Osteoblast (primary cell): ENCODE measurements at regions not wholly inside any gene's neighbourhood (a gene's known extent, or its start where the extent isn't known, plus 50 kb on each side); places are given as distances from the start of the nearest gene placed in this dataset.

Source experiments
- DNase-seq: peaks from one replicate; pipeline ENCODE4 v3.0.0; 2011; ENCODE audit warnings: low spot score, mixed read lengths; ENCODE audit not compliant: insufficient read length; ENCODE audit errors: missing footprints
- H2AFZ ChIP-seq: 2 replicates; pipeline ENCODE4 v1.6.0; 2011; ENCODE audit warnings: mild to moderate bottlenecking, low read length
- H3K27ac ChIP-seq: 2 replicates; pipeline ENCODE4 v1.5.1; 2011; ENCODE audit warnings: mild to moderate bottlenecking, low read depth, low read length, moderate library complexity
- H3K27me3 ChIP-seq: 2 replicates; pipeline ENCODE4 v1.6.0; 2012; ENCODE audit warnings: mild to moderate bottlenecking, control low read depth, inconsistent platforms, low read length, moderate library complexity; ENCODE audit not compliant: insufficient read depth
- H3K36me3 ChIP-seq: 2 replicates; pipeline ENCODE4 v1.5.1; 2011; ENCODE audit warnings: mild to moderate bottlenecking, low read length, control low read depth, moderate library complexity; ENCODE audit not compliant: insufficient read depth
- H3K4me1 ChIP-seq: 2 replicates; pipeline ENCODE4 v1.5.1; 2011; ENCODE audit warnings: mild to moderate bottlenecking, low read length, control low read depth, moderate library complexity; ENCODE audit not compliant: insufficient read depth
- H3K4me2 ChIP-seq: 2 replicates; pipeline ENCODE4 v1.6.0; 2011; ENCODE audit warnings: mild to moderate bottlenecking, low read length; ENCODE audit not compliant: insufficient read depth
- H3K4me3 ChIP-seq: fragments of 200-600 bp; sonication (generic); 3 replicates; pipeline ENCODE4 v1.5.1; 2012; ENCODE audit warnings: mild to moderate bottlenecking, low read length, inconsistent platforms; ENCODE audit not compliant: insufficient read depth
- H3K79me2 ChIP-seq: 2 replicates; pipeline ENCODE4 v1.6.0; 2012; ENCODE audit warnings: mild to moderate bottlenecking, low read length, control low read depth, inconsistent platforms; ENCODE audit not compliant: insufficient read depth
- H3K9me3 ChIP-seq: 2 replicates; pipeline ENCODE4 v1.5.1; 2011; ENCODE audit warnings: low read depth, low read length, control low read depth
- H4K20me1 ChIP-seq: 2 replicates; pipeline ENCODE4 v1.6.0; 2012; ENCODE audit warnings: mild to moderate bottlenecking, low read length, control low read depth; ENCODE audit not compliant: insufficient read depth
- TF ChIP-seq, protein P1 (sequence below): IDR thresholded peaks from 2 replicates; pipeline ENCODE4 v1.5.1; 2011; ENCODE audit warnings: mild to moderate bottlenecking, low read depth, low read length, moderate library complexity; ENCODE audit errors: extremely low read depth

DNA sequence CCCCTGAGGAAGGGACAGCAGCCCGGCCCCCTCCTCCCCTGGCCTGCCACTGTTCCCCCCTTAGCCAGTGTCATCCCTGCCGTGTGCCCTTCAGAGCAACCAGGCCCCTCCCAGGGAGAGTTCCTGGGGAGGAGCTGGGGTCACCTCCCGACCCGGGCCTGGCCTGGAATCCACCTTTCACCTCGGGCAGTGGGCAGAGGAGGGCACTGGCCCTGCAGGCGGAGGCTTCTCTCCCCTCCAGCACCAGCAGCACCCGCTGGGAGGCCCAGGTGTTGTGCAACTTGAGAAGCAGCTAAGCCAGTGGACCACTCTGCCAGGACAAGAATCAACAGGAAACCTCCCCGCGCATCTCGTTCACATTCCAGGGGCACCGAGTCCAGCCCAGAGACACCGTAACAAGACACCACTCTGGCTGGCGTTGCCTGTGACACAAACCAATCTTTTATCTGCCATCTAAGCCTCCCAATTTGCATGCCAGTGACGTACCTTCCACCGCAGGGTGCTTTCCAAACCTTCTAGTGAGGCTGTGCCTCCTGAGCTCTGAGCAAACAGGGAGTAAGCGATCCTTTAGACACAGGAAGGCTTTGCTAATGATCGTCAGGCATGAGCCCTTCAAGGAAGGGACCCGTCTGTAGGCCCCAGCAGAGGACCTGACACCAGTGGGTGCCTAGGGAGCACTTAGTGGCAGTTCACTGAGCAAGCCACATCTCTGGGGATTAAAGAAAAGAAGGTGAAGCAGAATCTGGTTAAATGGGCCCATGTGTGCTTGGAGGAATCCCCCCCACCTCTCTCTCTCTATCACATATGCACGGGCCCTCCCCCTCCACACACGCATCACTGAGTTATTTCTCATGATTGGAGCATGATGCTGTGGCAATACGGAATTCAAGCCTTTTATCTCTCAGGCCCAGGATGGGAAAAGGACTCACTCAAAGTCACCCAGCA, 98.9 kb upstream of the TLE3 start:
- H3K9me3 ChIP-seq: peaks cover 4% of the 10 kb centered on the region
- H4K20me1 ChIP-seq: no peaks in the 10 kb centered on the region
- peak overlapping the region; percentile 67 for H3K27ac ChIP-seq
- H2AFZ ChIP-seq: no peak overlapping the region
- H3K4me3 ChIP-seq: no peak overlapping the region
- peaks cover 27% of the 10 kb centered on the region for H3K27me3 ChIP-seq
- peaks cover 16% of the 10 kb centered on the region for H3K4me1 ChIP-seq
- no peaks in the 10 kb centered on the region for H3K36me3 ChIP-seq
- DNase-seq: peak; percentile 41
- H3K79me2 ChIP-seq: no peaks in the 10 kb centered on the region
- TF ChIP-seq, protein P1, sequence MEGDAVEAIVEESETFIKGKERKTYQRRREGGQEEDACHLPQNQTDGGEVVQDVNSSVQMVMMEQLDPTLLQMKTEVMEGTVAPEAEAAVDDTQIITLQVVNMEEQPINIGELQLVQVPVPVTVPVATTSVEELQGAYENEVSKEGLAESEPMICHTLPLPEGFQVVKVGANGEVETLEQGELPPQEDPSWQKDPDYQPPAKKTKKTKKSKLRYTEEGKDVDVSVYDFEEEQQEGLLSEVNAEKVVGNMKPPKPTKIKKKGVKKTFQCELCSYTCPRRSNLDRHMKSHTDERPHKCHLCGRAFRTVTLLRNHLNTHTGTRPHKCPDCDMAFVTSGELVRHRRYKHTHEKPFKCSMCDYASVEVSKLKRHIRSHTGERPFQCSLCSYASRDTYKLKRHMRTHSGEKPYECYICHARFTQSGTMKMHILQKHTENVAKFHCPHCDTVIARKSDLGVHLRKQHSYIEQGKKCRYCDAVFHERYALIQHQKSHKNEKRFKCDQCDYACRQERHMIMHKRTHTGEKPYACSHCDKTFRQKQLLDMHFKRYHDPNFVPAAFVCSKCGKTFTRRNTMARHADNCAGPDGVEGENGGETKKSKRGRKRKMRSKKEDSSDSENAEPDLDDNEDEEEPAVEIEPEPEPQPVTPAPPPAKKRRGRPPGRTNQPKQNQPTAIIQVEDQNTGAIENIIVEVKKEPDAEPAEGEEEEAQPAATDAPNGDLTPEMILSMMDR: no peak
- no peak overlapping the region for H3K4me2 ChIP-seq

DNA sequence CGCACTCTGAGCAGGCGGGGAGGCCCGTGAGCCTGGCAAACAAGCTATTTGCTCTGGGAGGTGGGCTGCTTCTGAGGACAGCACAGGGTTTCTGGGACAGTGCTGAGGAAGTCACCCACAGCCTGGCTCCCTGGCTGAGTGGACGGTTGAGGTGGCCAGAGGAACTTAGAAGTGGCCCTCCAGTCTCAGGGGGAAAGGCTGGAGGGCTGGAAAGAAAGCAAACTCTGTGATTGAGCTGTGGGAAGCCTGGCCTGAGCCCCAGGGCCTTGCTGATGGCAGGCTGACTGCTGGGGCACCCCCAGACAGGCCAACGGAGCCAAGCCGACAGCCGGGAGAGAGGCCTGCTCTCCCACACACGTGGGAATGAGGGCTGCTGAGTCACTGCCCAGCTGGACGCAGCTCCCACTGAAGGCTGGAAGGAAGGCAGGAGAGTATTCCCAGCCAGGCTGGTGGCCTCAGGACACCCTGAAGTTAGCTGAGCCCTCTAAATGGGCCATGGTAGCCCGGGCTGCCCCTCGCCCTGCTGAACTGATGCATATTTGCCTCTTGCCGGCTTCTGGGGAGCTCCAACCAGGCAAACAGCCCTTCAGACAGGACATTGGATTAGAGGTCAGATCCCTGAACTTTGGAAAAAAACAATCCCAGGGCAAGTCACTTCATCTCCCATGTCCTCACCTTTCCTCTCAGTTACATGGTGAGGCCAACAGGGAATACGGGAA, 98.0 kb upstream of the TLE3 start:
- Histone ChIP-seq H3K79me2 (no peaks in the 10 kb centered on the region), H3K36me3 (no peaks in the 10 kb centered on the region), H3K4me1 (peaks cover 16% of the 10 kb centered on the region), H3K4me2 (peak overlapping the region; percentile 34), H3K27ac (peak overlapping the region; percentile 67), H3K4me3 (no peak overlapping the region), H4K20me1 (no peaks in the 10 kb centered on the region), H2AFZ (peak overlapping the region; percentile 81), H3K27me3 (peaks cover 21% of the 10 kb centered on the region), H3K9me3 (peaks cover 5% of the 10 kb centered on the region)
- TF ChIP-seq, protein P1: no peak
- DNase-seq: peak; percentile 99

DNA sequence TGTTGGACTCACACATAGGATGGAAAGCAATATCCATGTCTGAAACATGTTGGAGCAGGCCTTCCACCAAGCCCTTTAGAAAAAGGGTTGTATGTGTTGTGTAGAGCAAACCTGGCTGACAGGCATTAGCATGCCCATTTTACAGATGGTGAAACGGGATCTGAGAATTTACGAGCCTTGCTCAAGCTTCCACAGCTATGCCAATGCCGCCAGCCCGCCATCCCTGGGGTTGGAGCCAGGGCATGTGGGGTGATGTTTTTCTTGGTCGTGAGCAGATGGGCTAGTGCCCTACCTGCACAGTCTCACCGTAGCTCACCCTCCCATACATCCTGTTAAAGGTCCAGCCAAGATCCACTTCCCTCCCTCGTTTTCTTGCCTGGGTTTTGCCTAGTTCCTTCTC, 97.5 kb upstream of the TLE3 start:
- no peaks in the 10 kb centered on the region for H3K79me2 ChIP-seq
- no peak overlapping the region for H3K4me2 ChIP-seq
- H3K9me3 ChIP-seq: peaks cover 5% of the 10 kb centered on the region
- H2AFZ ChIP-seq: peak overlapping the region; percentile 81
- H3K36me3 ChIP-seq: no peaks in the 10 kb centered on the region
- no peak overlapping the region for H3K4me3 ChIP-seq
- H4K20me1 ChIP-seq: no peaks in the 10 kb centered on the region
- DNase-seq: no peak
- H3K4me1 ChIP-seq: peaks cover 16% of the 10 kb centered on the region
- TF ChIP-seq, protein P1: no peak
- H3K27me3 ChIP-seq: peaks cover 15% of the 10 kb centered on the region
- H3K27ac ChIP-seq: peak overlapping the region; percentile 67

- H3K27ac ChIP-seq: no peak overlapping the region
- H3K4me3 ChIP-seq: no peak overlapping the region
- TF ChIP-seq, protein P1: no peak
- H4K20me1 ChIP-seq: no peaks in the 10 kb centered on the region
- no peak overlapping the region for H3K4me2 ChIP-seq
- peaks cover 5% of the 10 kb centered on the region for H3K9me3 ChIP-seq
- no peak for DNase-seq
- peaks cover 13% of the 10 kb centered on the region for H3K4me1 ChIP-seq
- H2AFZ ChIP-seq: no peak overlapping the region
- H3K79me2 ChIP-seq: no peaks in the 10 kb centered on the region
- H3K27me3 ChIP-seq: peaks cover 11% of the 10 kb centered on the region
- no peaks in the 10 kb centered on the region for H3K36me3 ChIP-seq
Measured at GRCh38 chr15:70194266-70194665, 96.5 kb upstream of the TLE3 start.
